Esophagus muscularis mucosa (tissue), 4 donors: ENCODE measurements at regions not wholly inside any gene's neighbourhood (a gene's known extent, or its start where the extent isn't known, plus 50 kb on each side); places are given as distances from the start of the nearest gene placed in this dataset.

Source experiments
- DNase-seq: peaks from one replicate; pipeline ENCODE4 v3.0.0-alpha.2; 2017; ENCODE audit errors: extremely low spot score
- H3K27ac ChIP-seq, 4 donors: fragments of 200-600 bp; sonication (generic); replicated peaks in 1 of 4; 1 replicate in 3 of 4; 2 replicates in 1 of 4; pipeline ENCODE4 v1.5.1; 2016 to 2019; ENCODE audit warnings: mild to moderate bottlenecking in 1 of 4
- H3K27me3 ChIP-seq, 4 donors: fragments of 200-600 bp; sonication (generic); one replicate each; pipeline versions ENCODE4 v1.5.1 to v1.6.0; 2016 to 2019
- H3K36me3 ChIP-seq, 4 donors: fragments of 200-600 bp; sonication (generic); one replicate each; pipeline ENCODE4 v1.5.1; 2016 to 2019
- H3K4me1 ChIP-seq, 4 donors: fragments of 200-600 bp; sonication (generic); one replicate each; pipeline ENCODE4 v1.5.1; 2016 to 2019
- H3K4me3 ChIP-seq, 4 donors: fragments of 200-600 bp; sonication (generic); 1 replicate in 2 of 4; 2 replicates in 2 of 4; pipeline ENCODE4 v1.5.1; 2016 to 2019; ENCODE audit warnings: mild to moderate bottlenecking in 4 of 4, moderate library complexity in 1 of 4
- H3K9me3 ChIP-seq, 4 donors: fragments of 200-600 bp; sonication (generic); 1 replicate in 3 of 4; 2 replicates in 1 of 4; pipeline ENCODE4 v1.5.1; 2016 to 2019
- CTCF ChIP-seq, 3 experiments: fragments of 200-600 bp in 2 of 3; fragments of 450-650 bp in 1 of 3; sonication (generic) in 2 of 3; IDR thresholded peaks; one replicate each; pipeline ENCODE4 v1.5.1; 2017 to 2019; ENCODE audit warnings: antibody characterized with exemption in 3 of 3, mild to moderate bottlenecking in 2 of 3, moderate library complexity in 1 of 3
- EP300 ChIP-seq: sonication (generic); formaldehyde crosslinking; IDR thresholded peaks from one replicate; pipeline ENCODE4 v1.6.1; 2017; ENCODE audit warnings: antibody characterized with exemption
- POLR2A ChIP-seq: fragments of 450-650 bp; IDR thresholded peaks from one replicate; pipeline ENCODE4 v1.6.1; 2017; ENCODE audit warnings: antibody characterized with exemption, moderate library complexity, mild to moderate bottlenecking, low read depth
- POLR2AphosphoS5 ChIP-seq, 2 donors: sonication (generic); formaldehyde crosslinking; IDR thresholded peaks; one replicate each; pipeline ENCODE4 v1.6.1; 2017; ENCODE audit warnings: antibody characterized with exemption in 2 of 2
- WGBS: methylation state at CpG from one replicate; pipeline ENCODE4 v1.1.5; 2018; 5-methylcytosine and 5-hydroxymethylcytosine counted together
- intact Hi-C: fragments of 100-400 bp; cut with DNase I; formaldehyde crosslinking; loops from one replicate; pipeline ENCODE4 v1.15.1; 2023

DNA sequence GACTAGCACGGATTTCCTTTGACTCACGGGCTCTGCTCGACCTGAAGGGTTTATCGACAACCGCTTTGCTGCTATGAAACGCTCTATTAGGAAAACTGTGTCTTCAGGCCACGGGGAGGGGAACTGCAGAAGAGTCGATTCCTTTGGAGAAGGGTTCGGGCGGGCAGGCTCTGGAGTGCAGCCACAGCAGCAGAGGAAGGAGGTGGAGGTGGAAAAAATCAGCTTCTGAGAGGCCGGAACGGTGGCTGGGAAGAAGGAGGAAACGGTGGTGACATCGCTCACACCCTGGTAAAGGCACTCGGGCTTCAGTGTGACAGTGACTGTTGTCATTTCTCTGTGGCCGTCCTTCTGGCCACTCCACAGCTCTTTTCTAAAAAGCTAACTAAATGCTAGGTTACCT lies 64.6 kb upstream of the MGMT start:
- Histone ChIP-seq H3K27me3 (peaks cover 0 to 4% (median 0%) of the 10 kb centered on the region in 4 donors), H3K4me3 (no peak overlapping the region), H3K9me3 (no peaks in the 10 kb centered on the region), H3K36me3 (no peaks in the 10 kb centered on the region), H3K4me1 (peaks cover 0 to 4% (median 0%) of the 10 kb centered on the region in 4 donors), H3K27ac (no peak overlapping the region)
- WGBS: 85% methylated on average over 16 of the region's 16 CpGs
- intact Hi-C loops: no loop called here
- DNase-seq: peak; percentile 78
- TF ChIP-seq CTCF (IDR thresholded peaks at IDR 0.05) (no peak), POLR2AphosphoS5 (IDR thresholded peaks at IDR 0.05) (no peak), POLR2A (no peak), EP300 (no peak)

- Histone ChIP-seq H3K4me1 (no peaks in the 10 kb centered on the region), H3K9me3 (no peaks in the 10 kb centered on the region), H3K36me3 (no peaks in the 10 kb centered on the region), H3K27me3 (peaks cover 0 to 4% (median 0%) of the 10 kb centered on the region in 4 donors), H3K27ac (no peak overlapping the region), H3K4me3 (no peak overlapping the region)
- WGBS: 94% methylated on average over 13 of the region's 13 CpGs
- intact Hi-C loops: no loop called here
- peak; percentile 87 for DNase-seq
- no peak for TF ChIP-seq POLR2AphosphoS5 (IDR thresholded peaks at IDR 0.05)
- TF ChIP-seq CTCF (IDR thresholded peaks at IDR 0.05): no peak
- no peak for TF ChIP-seq POLR2A
- TF ChIP-seq EP300: no peak
These were observed 63.0 kb upstream of the MGMT start for GRCh38 chr10:129404091-129404490.

GRCh38 chr10:129405389-129405788 lies 61.7 kb upstream of the MGMT start:
- no peak for TF ChIP-seq POLR2A
- TF ChIP-seq CTCF (IDR thresholded peaks at IDR 0.05): no peak
- no peak for TF ChIP-seq POLR2AphosphoS5 (IDR thresholded peaks at IDR 0.05)
- no peak for TF ChIP-seq EP300
- no peaks in the 10 kb centered on the region for H3K9me3 ChIP-seq
- no peaks in the 10 kb centered on the region for H3K4me1 ChIP-seq
- peaks cover 0 to 4% (median 0%) of the 10 kb centered on the region in 4 donors for H3K27me3 ChIP-seq
- H3K27ac ChIP-seq: no peak overlapping the region
- no peak overlapping the region for H3K4me3 ChIP-seq
- intact Hi-C loops: no loop called here
- WGBS: 94% methylated on average over 3 of the region's 3 CpGs
- DNase-seq: peak; percentile 74
- H3K36me3 ChIP-seq: no peaks in the 10 kb centered on the region

DNA sequence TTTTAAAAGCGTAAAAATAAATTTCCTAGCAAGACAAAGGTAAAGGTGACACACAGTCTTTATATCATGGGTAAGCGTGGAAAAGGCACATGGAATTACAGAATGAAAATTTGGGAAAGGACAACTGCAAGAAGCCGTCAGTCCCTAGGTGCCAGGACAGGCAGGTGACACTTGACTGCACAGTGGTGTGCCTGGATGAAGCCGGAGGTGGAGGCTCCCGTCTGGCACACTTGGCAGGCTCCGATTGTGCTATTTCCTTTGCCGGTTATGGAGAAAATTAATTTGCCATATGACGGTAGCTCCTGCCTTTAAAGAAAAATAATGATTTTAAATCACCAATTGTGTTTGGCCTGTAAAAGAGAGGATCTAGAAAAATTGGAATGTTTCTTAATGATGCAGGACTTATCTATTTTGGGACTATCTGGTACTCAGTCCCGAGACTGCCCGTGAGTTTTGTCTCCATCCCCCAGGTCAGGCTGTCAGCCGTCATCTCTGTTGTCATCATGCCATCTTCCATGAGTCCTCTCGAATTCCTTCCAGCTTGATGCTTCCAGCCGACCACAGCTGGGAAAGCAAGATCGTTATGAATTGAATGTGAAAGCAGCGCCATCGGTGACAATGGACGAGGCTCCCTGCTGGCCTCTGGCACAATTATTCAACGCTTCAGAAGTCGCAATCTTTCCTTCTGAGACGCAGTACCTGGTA lies 56.2 kb upstream of the MGMT start:
- H3K4me3 ChIP-seq: no peak overlapping the region

More for the DNA sequence above, 56.2 kb upstream of the MGMT start:
- no peak for TF ChIP-seq POLR2A
- TF ChIP-seq CTCF (IDR thresholded peaks at IDR 0.05): no peak
- TF ChIP-seq EP300: no peak
- no peak for TF ChIP-seq POLR2AphosphoS5 (IDR thresholded peaks at IDR 0.05)
- H3K9me3 ChIP-seq: no peaks in the 10 kb centered on the region
- peaks cover 0 to 23% (median 0%) of the 10 kb centered on the region in 4 donors for H3K27me3 ChIP-seq
- peaks cover 0 to 4% (median 0%) of the 10 kb centered on the region in 4 donors for H3K4me1 ChIP-seq
- H3K27ac ChIP-seq: no peak overlapping the region
- peak; percentile 29 for DNase-seq
- WGBS: 76% methylated on average over 20 of the region's 20 CpGs
- H3K36me3 ChIP-seq: no peaks in the 10 kb centered on the region
- intact Hi-C loops: no loop called here
